Upper lobe of left lung (tissue), 6 donors: ENCODE measurements at regions not wholly inside any gene's neighbourhood (a gene's known extent, or its start where the extent isn't known, plus 50 kb on each side); places are given as distances from the start of the nearest gene placed in this dataset.

Experiments used
- ATAC-seq, 2 donors: fragments of 200-7000 bp; cut with Tn5 transposase; one replicate each; pipeline ENCODE4 v1.9.1; 2022; ENCODE audit warnings: mild to moderate bottlenecking in 2 of 2, moderate library complexity in 2 of 2; ENCODE audit not compliant: low FRiP score in 2 of 2
- DNase-seq, 2 donors: peaks; one replicate each; pipeline ENCODE4 v3.0.0-alpha.2; 2019 to 2020
- H3K27ac ChIP-seq, 4 donors: fragments of 200-600 bp; sonication (generic); one replicate each; pipeline ENCODE4 v1.5.1; 2016 to 2019
- H3K27me3 ChIP-seq, 4 donors: fragments of 200-600 bp; sonication (generic); one replicate each; pipeline ENCODE4 v1.5.1; 2017 to 2019
- H3K36me3 ChIP-seq, 4 donors: fragments of 200-600 bp; sonication (generic); one replicate each; pipeline ENCODE4 v1.5.1; 2016 to 2019
- H3K4me1 ChIP-seq, 4 donors: fragments of 200-600 bp; sonication (generic); one replicate each; pipeline ENCODE4 v1.5.1; 2018 to 2019
- H3K4me3 ChIP-seq, 4 donors: fragments of 200-600 bp; sonication (generic); one replicate each; pipeline ENCODE4 v1.5.1; 2017 to 2019; ENCODE audit warnings: mild to moderate bottlenecking in 2 of 4, moderate library complexity in 1 of 4
- H3K9me3 ChIP-seq, 4 donors: fragments of 200-600 bp; sonication (generic); one replicate each; pipeline ENCODE4 v1.5.1; 2018 to 2019
- EP300 ChIP-seq, 4 donors: sonication (generic); formaldehyde crosslinking; IDR thresholded peaks; one replicate each; pipeline ENCODE4 v1.5.1; 2017; ENCODE audit warnings: antibody characterized with exemption in 4 of 4, control low read depth in 2 of 4
- POLR2A ChIP-seq, 4 donors: fragments of 450-650 bp; IDR thresholded peaks; one replicate each; pipeline ENCODE4 v1.5.1; 2016 to 2017; ENCODE audit warnings: antibody characterized with exemption in 4 of 4, mild to moderate bottlenecking in 2 of 4
- POLR2AphosphoS5 ChIP-seq, 2 donors: sonication (generic); formaldehyde crosslinking; IDR thresholded peaks; one replicate each; pipeline ENCODE4 v1.5.1; 2017; ENCODE audit warnings: antibody characterized with exemption in 2 of 2
- WGBS, 2 donors: methylation state at CpG; one replicate each; pipeline ENCODE4 v1.1.5; 2017 to 2018; 5-methylcytosine and 5-hydroxymethylcytosine counted together
- TF ChIP-seq, protein P1 (sequence below), 6 experiments: fragments of 450-650 bp in 4 of 6; fragments of 200-600 bp in 2 of 6; sonication (generic) in 2 of 6; IDR thresholded peaks; one replicate each; pipeline ENCODE4 v1.5.1; 2016 to 2019; ENCODE audit warnings: antibody characterized with exemption in 6 of 6
- donor health status: DM: no; HTN: no; CAD: no; lungs with moderate emphysema.
- donor health status: DM: no; HTN: yes; CAD: no; lungs with severe emphysema.

DNA sequence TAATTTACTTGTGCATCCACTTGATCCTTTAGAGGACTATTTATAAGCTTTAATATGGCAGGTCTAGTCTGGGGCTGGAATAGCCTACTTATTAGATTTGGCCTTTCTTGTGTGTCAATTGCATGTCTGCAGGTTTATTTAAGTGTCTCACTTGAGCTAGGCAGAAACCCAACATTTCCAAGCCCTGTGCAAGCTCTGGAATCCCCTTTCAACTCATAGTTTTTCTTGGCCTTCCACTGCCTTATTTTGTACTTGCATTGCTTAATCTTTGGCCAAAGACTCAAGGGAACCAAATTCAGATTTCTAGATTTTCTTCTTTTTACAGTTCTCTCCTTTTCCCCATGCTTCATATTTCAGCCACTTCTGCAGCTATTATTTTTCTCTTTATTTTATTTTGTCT, 102.4 kb upstream of the RFX3 start:
- Histone ChIP-seq H3K4me3 (no peak overlapping the region), H3K36me3 (no peaks in the 10 kb centered on the region), H3K27me3 (no peaks in the 10 kb centered on the region), H3K9me3 (no peaks in the 10 kb centered on the region), H3K27ac (no peak overlapping the region), H3K4me1 (no peaks in the 10 kb centered on the region)
- DNase-seq (no peak), ATAC-seq (no peak)
- TF ChIP-seq EP300 (IDR thresholded peaks at IDR 0.05) (no peak), POLR2AphosphoS5 (IDR thresholded peaks at IDR 0.05) (no peak), POLR2A (IDR thresholded peaks at IDR 0.05) (no peak)
- TF ChIP-seq, protein P1, sequence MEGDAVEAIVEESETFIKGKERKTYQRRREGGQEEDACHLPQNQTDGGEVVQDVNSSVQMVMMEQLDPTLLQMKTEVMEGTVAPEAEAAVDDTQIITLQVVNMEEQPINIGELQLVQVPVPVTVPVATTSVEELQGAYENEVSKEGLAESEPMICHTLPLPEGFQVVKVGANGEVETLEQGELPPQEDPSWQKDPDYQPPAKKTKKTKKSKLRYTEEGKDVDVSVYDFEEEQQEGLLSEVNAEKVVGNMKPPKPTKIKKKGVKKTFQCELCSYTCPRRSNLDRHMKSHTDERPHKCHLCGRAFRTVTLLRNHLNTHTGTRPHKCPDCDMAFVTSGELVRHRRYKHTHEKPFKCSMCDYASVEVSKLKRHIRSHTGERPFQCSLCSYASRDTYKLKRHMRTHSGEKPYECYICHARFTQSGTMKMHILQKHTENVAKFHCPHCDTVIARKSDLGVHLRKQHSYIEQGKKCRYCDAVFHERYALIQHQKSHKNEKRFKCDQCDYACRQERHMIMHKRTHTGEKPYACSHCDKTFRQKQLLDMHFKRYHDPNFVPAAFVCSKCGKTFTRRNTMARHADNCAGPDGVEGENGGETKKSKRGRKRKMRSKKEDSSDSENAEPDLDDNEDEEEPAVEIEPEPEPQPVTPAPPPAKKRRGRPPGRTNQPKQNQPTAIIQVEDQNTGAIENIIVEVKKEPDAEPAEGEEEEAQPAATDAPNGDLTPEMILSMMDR (IDR thresholded peaks at IDR 0.05), result no peak

DNA sequence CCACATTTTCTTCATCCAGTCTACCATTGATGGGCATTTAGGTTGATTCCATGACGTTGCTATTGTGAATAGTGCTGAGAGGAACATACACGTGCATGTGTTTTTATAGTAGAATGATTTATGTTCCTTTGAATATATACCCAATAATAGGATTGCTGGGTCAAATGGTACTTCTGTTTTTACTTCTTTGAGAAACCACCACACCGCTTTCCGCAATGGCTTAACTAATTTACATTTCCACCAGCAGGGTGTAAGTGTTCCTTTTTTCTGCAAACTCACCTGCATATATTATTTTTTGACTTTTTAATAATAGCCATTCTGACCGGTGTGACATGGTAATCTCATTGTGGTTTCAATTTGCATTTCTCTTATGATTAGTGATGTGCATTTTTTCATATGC, 82.2 kb upstream of the RFX3 start:
- no peak for DNase-seq
- Histone ChIP-seq H3K9me3 (no peaks in the 10 kb centered on the region), H3K36me3 (no peaks in the 10 kb centered on the region), H3K4me1 (no peaks in the 10 kb centered on the region), H3K27me3 (no peaks in the 10 kb centered on the region), H3K4me3 (no peak overlapping the region), H3K27ac (no peak overlapping the region)
- no peak for ATAC-seq
- TF ChIP-seq EP300 (IDR thresholded peaks at IDR 0.05), result no peak
- no peak for TF ChIP-seq POLR2A (IDR thresholded peaks at IDR 0.05)
- TF ChIP-seq, protein P1 (IDR thresholded peaks at IDR 0.05), result no peak
- TF ChIP-seq POLR2AphosphoS5 (IDR thresholded peaks at IDR 0.05), result no peak
- 82 to 89% methylated on average over 5 of the region's 5 CpGs for WGBS, 2 donors

DNA sequence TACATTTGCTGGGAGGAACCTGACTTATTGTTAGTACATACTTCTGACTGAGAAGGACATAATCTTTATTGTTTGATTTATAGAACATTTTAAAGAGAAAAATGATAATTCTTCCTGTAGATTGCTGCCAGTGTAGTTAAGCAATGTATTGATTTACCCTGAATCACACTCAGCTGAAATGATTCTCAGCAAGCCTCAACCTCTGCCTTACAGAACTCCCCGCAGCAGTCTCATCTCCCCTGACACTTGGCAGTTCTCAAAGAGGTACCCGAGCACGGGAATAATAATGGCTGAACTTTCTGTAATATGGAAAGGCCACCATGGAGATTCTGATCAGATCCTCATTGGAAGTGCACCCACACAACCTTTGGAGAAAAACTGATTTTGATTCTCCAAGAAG, 74.9 kb upstream of the RFX3 start:
- no peak for ATAC-seq
- Histone ChIP-seq H3K27ac (no peak overlapping the region), H3K36me3 (no peaks in the 10 kb centered on the region), H3K4me3 (no peak overlapping the region), H3K4me1 (no peaks in the 10 kb centered on the region), H3K9me3 (no peaks in the 10 kb centered on the region), H3K27me3 (no peaks in the 10 kb centered on the region)
- no peak for DNase-seq
- 90 to 93% methylated on average over 3 of the region's 3 CpGs for WGBS, 2 donors
- TF ChIP-seq, protein P1 (IDR thresholded peaks at IDR 0.05), result no peak
- TF ChIP-seq POLR2A (IDR thresholded peaks at IDR 0.05) (no peak), EP300 (IDR thresholded peaks at IDR 0.05) (no peak), POLR2AphosphoS5 (IDR thresholded peaks at IDR 0.05) (no peak)

DNA sequence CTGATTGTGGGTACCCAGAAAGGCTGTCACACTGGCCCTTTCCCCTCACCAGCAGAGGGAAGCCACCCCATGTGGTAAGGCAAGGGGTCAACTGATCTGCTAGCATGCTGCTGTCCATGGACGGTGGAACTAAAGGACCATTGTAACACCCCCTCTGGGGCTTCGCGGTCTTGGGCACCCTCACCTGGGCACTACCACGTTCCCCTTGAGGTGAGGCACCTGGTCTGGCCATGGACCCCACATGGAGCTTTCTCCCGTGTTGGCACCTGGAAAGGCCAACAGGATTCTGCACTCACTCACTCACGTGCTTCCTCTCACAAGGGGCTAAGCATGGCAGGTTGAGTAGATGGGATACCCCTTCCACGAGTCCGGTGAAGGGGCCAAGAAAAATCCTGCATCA, 72.0 kb upstream of the RFX3 start:
- no peaks in the 10 kb centered on the region for H3K27me3 ChIP-seq
- ATAC-seq (no peak), DNase-seq (no peak)
- WGBS, 2 donors, result 95 to 97% methylated on average over 3 to 8 of the region's 8 CpGs
- H3K36me3 ChIP-seq, result no peaks in the 10 kb centered on the region
- TF ChIP-seq, protein P1 (IDR thresholded peaks at IDR 0.05), result no peak
- TF ChIP-seq POLR2AphosphoS5 (IDR thresholded peaks at IDR 0.05) (no peak), POLR2A (IDR thresholded peaks at IDR 0.05) (no peak), EP300 (IDR thresholded peaks at IDR 0.05) (no peak)
- no peaks in the 10 kb centered on the region for H3K4me1 ChIP-seq
- no peak overlapping the region for H3K4me3 ChIP-seq
- no peak overlapping the region for H3K27ac ChIP-seq
- H3K9me3 ChIP-seq, result no peaks in the 10 kb centered on the region

DNA sequence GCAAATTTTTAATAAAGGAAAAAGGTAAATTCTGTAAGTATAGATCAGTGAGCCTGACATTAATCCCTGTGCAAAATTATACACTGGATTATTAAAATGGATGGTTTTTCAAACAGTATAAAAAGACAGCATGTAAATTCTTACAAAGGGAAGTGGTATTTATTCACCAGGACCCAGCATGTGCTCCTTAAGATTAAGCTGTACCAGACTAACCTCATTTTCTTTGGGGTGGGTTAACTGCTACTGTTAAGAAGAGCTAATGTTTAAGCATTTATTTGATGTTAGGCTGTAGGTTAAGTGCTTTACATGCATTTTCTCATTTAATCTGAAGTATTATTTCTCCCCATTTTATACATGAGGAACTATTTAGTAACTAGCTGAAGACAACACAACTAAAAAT, 60.3 kb upstream of the RFX3 start:
- H3K4me1 ChIP-seq, result no peaks in the 10 kb centered on the region
- ATAC-seq (no peak), DNase-seq (no peak)
- no peak overlapping the region for H3K27ac ChIP-seq
- no peak overlapping the region for H3K4me3 ChIP-seq
- H3K27me3 ChIP-seq, result no peaks in the 10 kb centered on the region
- no peak for TF ChIP-seq EP300 (IDR thresholded peaks at IDR 0.05)
- H3K36me3 ChIP-seq, result no peaks in the 10 kb centered on the region
- H3K9me3 ChIP-seq, result peaks cover 3 to 8% (median 6%) of the 10 kb centered on the region in 4 donors
